Panc1 (cell line): ENCODE measurements at regions not wholly inside any gene's neighbourhood (a gene's known extent, or its start where the extent isn't known, plus 50 kb on each side); places are given as distances from the start of the nearest gene placed in this dataset.

Experiments
- ATAC-seq: fragments of 200-7000 bp; cut with Tn5 transposase; 2 replicates; pipeline ENCODE4 v1.9.1; 2020; ENCODE audit warnings: mild to moderate bottlenecking, moderate library complexity
- BruUV-seq: library from RNA; stranded (reverse); fragments of 400-500 nt; replicated peaks from 2 replicates; lab custom pipeline; 2021; lab: Mats Ljungman, UMichigan
- CTCF ChIA-PET: fragments of 300-600 bp; sonication (Branson Sonifier 250); formaldehyde crosslinking; loops from one replicate; lab custom pipeline; 2022; ENCODE audit warnings: antibody characterized with exemption; lab: Charles Lee
- POLR2A ChIA-PET: fragments of 300-600 bp; sonication (Branson Sonifier 250); formaldehyde crosslinking; loops from one replicate; lab custom pipeline; 2022; ENCODE audit warnings: antibody characterized with exemption; lab: Charles Lee
- DNase-seq: peaks from one replicate; pipeline ENCODE4 v3.0.0-alpha.2; 2010; ENCODE audit warnings: low read depth, low spot score
- H3K27ac ChIP-seq: 2 replicates; pipeline ENCODE4 v1.5.1; 2011; ENCODE audit warnings: mild to moderate bottlenecking, low read length, inconsistent platforms
- H3K27me3 ChIP-seq: fragments of 200-500 bp; sonication (Bioruptor generic); 2 replicates; pipeline ENCODE4 v1.6.0; 2014; ENCODE audit warnings: low read length, inconsistent platforms; ENCODE audit not compliant: control insufficient read depth, insufficient read depth
- H3K36me3 ChIP-seq: fragments of 200-500 bp; sonication (Bioruptor generic); 2 replicates; pipeline ENCODE4 v1.5.1; 2014; ENCODE audit warnings: inconsistent platforms, mild to moderate bottlenecking, low read length, moderate library complexity; ENCODE audit not compliant: control insufficient read depth, insufficient read depth
- H3K4me1 ChIP-seq: 2 replicates; pipeline ENCODE4 v1.5.1; 2011; ENCODE audit warnings: inconsistent platforms, mild to moderate bottlenecking, low read length, moderate library complexity; ENCODE audit not compliant: control insufficient read depth, insufficient read depth
- H3K4me3 ChIP-seq, 2 experiments: 2 replicates each; pipeline ENCODE4 v1.5.1; 2011 to 2012; ENCODE audit warnings: low read depth in 2 of 2, low read length in 2 of 2, mild to moderate bottlenecking in 2 of 2, inconsistent platforms in 1 of 2, moderate library complexity in 1 of 2
- H3K9me3 ChIP-seq: fragments of 200-500 bp; sonication (Bioruptor generic); 2 replicates; pipeline ENCODE4 v1.5.1; 2014; ENCODE audit warnings: low read depth, mild to moderate bottlenecking, inconsistent platforms, low read length, moderate library complexity; ENCODE audit not compliant: control insufficient read depth, insufficient read depth
- CTCF ChIP-seq: fragments of 450-650 bp; IDR thresholded peaks from 2 replicates; pipeline ENCODE4 v1.5.1; 2017; ENCODE audit warnings: mild to moderate bottlenecking
- POLR2AphosphoS5 ChIP-seq: IDR thresholded peaks from 2 replicates; pipeline ENCODE4 v1.6.1; 2012; ENCODE audit warnings: mild to moderate bottlenecking, low read depth, low read length, moderate library complexity
- SIN3A ChIP-seq: IDR thresholded peaks from 2 replicates; pipeline ENCODE4 v1.6.1; 2012; ENCODE audit warnings: low read depth, mild to moderate bottlenecking, low read length, moderate library complexity, borderline replicate concordance; ENCODE audit not compliant: insufficient read depth
- TCF7L2 ChIP-seq: IDR thresholded peaks from 2 replicates; pipeline ENCODE4 v1.6.1; 2011; ENCODE audit warnings: mild to moderate bottlenecking, low read depth, low read length, inconsistent platforms
- in situ Hi-C: cut with HindIII; loops from 2 replicates; pipeline ENCODE4 v1.10.0; 2016; ENCODE audit warnings: low sequenced_read_pairs, low pct_unique_long_range_greater_than_20kb
- intact Hi-C: fragments of 100-400 bp; cut with micrococcal nuclease; formaldehyde crosslinking; loops from one replicate; pipeline ENCODE4 v1.10.0; 2022; ENCODE audit not compliant: unreplicated experiment
- TF ChIP-seq, protein P1 (sequence below), 2 experiments: IDR thresholded peaks; 2 replicates each; pipeline ENCODE4 v1.6.1; 2011 to 2012; ENCODE audit warnings: low read depth in 2 of 2, control low read depth in 1 of 2, low read length in 1 of 2, mild to moderate bottlenecking in 1 of 2, moderate library complexity in 1 of 2; ENCODE audit not compliant: insufficient read depth in 1 of 2

GRCh38 chr7:10571759-10572158, 401.9 kb upstream of the PHF14 start:
- ATAC-seq (no peak), DNase-seq (no peak)
- Histone ChIP-seq H3K4me1 (no peaks in the 10 kb centered on the region), H3K9me3 (no peaks in the 10 kb centered on the region; the same call in 1 of the 2 replicates), H3K27me3 (no peaks in the 10 kb centered on the region), H3K4me3 (no peak overlapping the region), H3K36me3 (no peaks in the 10 kb centered on the region; the same call in 1 of the 2 replicates), H3K27ac (no peak overlapping the region)
- ChIA-PET CTCF (no interaction called here), POLR2A (no interaction called here)
- intact Hi-C loops: no loop called here
- no TSS peak for BruUV-seq
- TF ChIP-seq, protein P1, sequence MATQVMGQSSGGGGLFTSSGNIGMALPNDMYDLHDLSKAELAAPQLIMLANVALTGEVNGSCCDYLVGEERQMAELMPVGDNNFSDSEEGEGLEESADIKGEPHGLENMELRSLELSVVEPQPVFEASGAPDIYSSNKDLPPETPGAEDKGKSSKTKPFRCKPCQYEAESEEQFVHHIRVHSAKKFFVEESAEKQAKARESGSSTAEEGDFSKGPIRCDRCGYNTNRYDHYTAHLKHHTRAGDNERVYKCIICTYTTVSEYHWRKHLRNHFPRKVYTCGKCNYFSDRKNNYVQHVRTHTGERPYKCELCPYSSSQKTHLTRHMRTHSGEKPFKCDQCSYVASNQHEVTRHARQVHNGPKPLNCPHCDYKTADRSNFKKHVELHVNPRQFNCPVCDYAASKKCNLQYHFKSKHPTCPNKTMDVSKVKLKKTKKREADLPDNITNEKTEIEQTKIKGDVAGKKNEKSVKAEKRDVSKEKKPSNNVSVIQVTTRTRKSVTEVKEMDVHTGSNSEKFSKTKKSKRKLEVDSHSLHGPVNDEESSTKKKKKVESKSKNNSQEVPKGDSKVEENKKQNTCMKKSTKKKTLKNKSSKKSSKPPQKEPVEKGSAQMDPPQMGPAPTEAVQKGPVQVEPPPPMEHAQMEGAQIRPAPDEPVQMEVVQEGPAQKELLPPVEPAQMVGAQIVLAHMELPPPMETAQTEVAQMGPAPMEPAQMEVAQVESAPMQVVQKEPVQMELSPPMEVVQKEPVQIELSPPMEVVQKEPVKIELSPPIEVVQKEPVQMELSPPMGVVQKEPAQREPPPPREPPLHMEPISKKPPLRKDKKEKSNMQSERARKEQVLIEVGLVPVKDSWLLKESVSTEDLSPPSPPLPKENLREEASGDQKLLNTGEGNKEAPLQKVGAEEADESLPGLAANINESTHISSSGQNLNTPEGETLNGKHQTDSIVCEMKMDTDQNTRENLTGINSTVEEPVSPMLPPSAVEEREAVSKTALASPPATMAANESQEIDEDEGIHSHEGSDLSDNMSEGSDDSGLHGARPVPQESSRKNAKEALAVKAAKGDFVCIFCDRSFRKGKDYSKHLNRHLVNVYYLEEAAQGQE (IDR thresholded peaks at IDR 0.05; ENCODE audit: insufficient read depth in 1 of 2, low read depth in 2 of 2, low read length in 1 of 2): no peak
- TF ChIP-seq TCF7L2 (no peak), SIN3A (no peak), CTCF (no peak), POLR2AphosphoS5 (no peak)
- in situ Hi-C loops: no loop called here

GRCh38 chr7:10577866-10578374, 395.8 kb upstream of the PHF14 start:
- in situ Hi-C loops: no loop called here
- CTCF ChIA-PET: no interaction called here
- ATAC-seq: no peak

More at GRCh38 chr7:10577866-10578374, 395.8 kb upstream of the PHF14 start:
- no peaks in the 10 kb centered on the region for H3K27me3 ChIP-seq
- H3K4me3 ChIP-seq: no peak overlapping the region
- TF ChIP-seq, protein P1 (IDR thresholded peaks at IDR 0.05; ENCODE audit: insufficient read depth in 1 of 2, low read depth in 2 of 2, low read length in 1 of 2): no peak
- TF ChIP-seq CTCF (no peak), SIN3A (no peak), TCF7L2 (no peak), POLR2AphosphoS5 (no peak)
- H3K4me1 ChIP-seq: no peaks in the 10 kb centered on the region
- DNase-seq: no peak
- POLR2A ChIA-PET: no interaction called here
- H3K27ac ChIP-seq: no peak overlapping the region
- no peaks in the 10 kb centered on the region for H3K9me3 ChIP-seq
- H3K36me3 ChIP-seq: no peaks in the 10 kb centered on the region; the same call in 1 of the 2 replicates
- BruUV-seq: no TSS peak
- intact Hi-C loops: no loop called here
